ENCODE measurements at regions not wholly inside any gene's neighbourhood (a gene's known extent, or its start where the extent isn't known, plus 50 kb on each side); places are given as distances from the start of the nearest gene placed in this dataset.

- Histone ChIP-seq H3K9ac (ENCODE audit: low read depth, low read length) (no peak overlapping the region), H2BK120ac (ENCODE audit: low read depth, low read length) (no peak overlapping the region), H4K5ac (ENCODE audit: low read depth, low read length) (no peak overlapping the region), H3K79me1 (ENCODE audit: low read depth in 1 of 2, low read length in 2 of 2) (no peaks in the 10 kb centered on the region), H3K36me3 (ENCODE audit: control insufficient read depth, insufficient read depth, low read length) (no peaks in the 10 kb centered on the region), H3K9me1 (ENCODE audit: insufficient read depth, low read length) (no peaks in the 10 kb centered on the region), H3K56ac (ENCODE audit: extremely low read depth, insufficient read depth, low read length) (no peak overlapping the region), H2BK20ac (ENCODE audit: low read depth, low read length) (no peak overlapping the region), H2AK5ac (ENCODE audit: low read depth, low read length) (no peak overlapping the region), H3K4me1 (ENCODE audit: control insufficient read depth, insufficient read depth, low read length) (no peaks in the 10 kb centered on the region), H3K18ac (ENCODE audit: low read depth, low read length) (no peak overlapping the region), H2BK15ac (ENCODE audit: low read depth, low read length) (no peak overlapping the region), H3K27ac (ENCODE audit: insufficient read depth, low read length) (no peak overlapping the region), H4K91ac (ENCODE audit: insufficient read depth, low read depth, low read length) (no peak overlapping the region), H3K23ac (ENCODE audit: low read depth, low read length) (no peak overlapping the region), H2AFZ (replicated peaks; ENCODE audit: low read length, poor library complexity) (no peak overlapping the region), H4K20me1 (ENCODE audit: insufficient read depth, low read length) (no peaks in the 10 kb centered on the region), H3K14ac (replicated peaks; ENCODE audit: low read depth, low read length) (no peak overlapping the region), H3K4me3 (ENCODE audit: insufficient read depth, low read depth, low read length) (no peak overlapping the region), H3K4me2 (ENCODE audit: low read depth, low read length) (no peak overlapping the region), H2AK9ac (replicated peaks; ENCODE audit: low read depth, low read length, poor library complexity) (no peak overlapping the region), H3K4ac (ENCODE audit: low read depth, low read length) (no peak overlapping the region), H3K27me3 (ENCODE audit: control insufficient read depth, insufficient read depth, low read length) (no peaks in the 10 kb centered on the region), H2BK5ac (ENCODE audit: low read depth, low read length, poor library complexity, severe bottlenecking) (no peak overlapping the region), H3K9me3 (ENCODE audit: control insufficient read depth, insufficient read depth, low read length) (no peaks in the 10 kb centered on the region), H4K8ac (ENCODE audit: low read depth in 2 of 2, low read length in 2 of 2) (no peak overlapping the region)
- no peak for ATAC-seq (ENCODE audit: low read depth)
- ChIA-PET CTCF (no interaction called here), POLR2A (ENCODE audit: unreplicated experiment) (no interaction called here)
- no peak for TF ChIP-seq BHLHE40 (IDR thresholded peaks at IDR 0.05; ENCODE audit: low read depth, low read length)
- dilution Hi-C loops (cut with HindIII; ENCODE audit: low sequenced_read_pairs, unreplicated experiment) (no loop called here), in situ Hi-C loops (cut with MboI; ENCODE audit: low sequenced_read_pairs) (no loop called here), intact Hi-C loops (cut with micrococcal nuclease) (no loop called here)
- no CpG with 5 or more reads among the region's 2 CpGs for WGBS, 2 experiments (ENCODE audit: extremely low coverage in 2 of 2, insufficient read length in 1 of 2)
- no TSS peak for BruUV-seq (replicated peaks)
- no peak for DNase-seq
Observed at GRCh38 chr5:18091758-18092157, 457.5 kb downstream of the TAF11L14 start.

Data from IMR-90 (cell line).